ENCODE measurements at regions not wholly inside any gene's neighbourhood (a gene's known extent, or its start where the extent isn't known, plus 50 kb on each side); places are given as distances from the start of the nearest gene placed in this dataset.
A peak's percentile ranks its signal among the peaks of the same experiment; 100 is the strongest.

DNA sequence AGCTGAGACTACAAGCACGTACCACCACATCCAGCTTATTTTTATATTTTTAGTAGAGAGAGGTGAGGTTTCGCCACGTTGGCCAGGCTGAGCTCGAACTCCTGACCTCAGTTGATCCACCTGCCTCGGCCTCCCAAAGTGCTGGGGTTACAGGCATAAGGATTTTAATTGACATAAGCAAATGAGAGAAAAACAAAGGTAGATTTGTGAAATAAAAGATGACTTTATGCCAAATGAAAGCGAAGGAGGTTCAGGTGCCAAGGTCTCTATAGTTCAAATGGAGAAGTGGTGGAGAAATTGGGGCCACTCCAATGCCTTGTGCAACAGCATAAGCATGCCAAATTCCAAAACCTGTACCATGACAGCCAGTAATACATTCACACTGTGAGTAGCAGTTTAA lies 180.6 kb downstream of the MREG start:
- H3K4me1 ChIP-seq (ENCODE audit: low read depth): peaks cover 3% of the 10 kb centered on the region
- no peaks in the 10 kb centered on the region for H3K27me3 ChIP-seq
- no peaks in the 10 kb centered on the region for H3K36me3 ChIP-seq
- DNase-seq (ENCODE audit: low read depth in 1 of 2, low spot score in 1 of 2): peak in 1 of 2 donors; percentile 68
- H3K9me3 ChIP-seq (ENCODE audit: low read depth): no peaks in the 10 kb centered on the region
- H3K4me3 ChIP-seq: no peak overlapping the region
- TF ChIP-seq CTCF (IDR thresholded peaks at IDR 0.05; ENCODE audit: low read depth, low read length): no peak
- no peak overlapping the region for H3K27ac ChIP-seq

- no peaks in the 10 kb centered on the region for H3K36me3 ChIP-seq
- H3K27ac ChIP-seq: no peak overlapping the region
- H3K4me1 ChIP-seq (ENCODE audit: low read depth): peaks cover 13% of the 10 kb centered on the region
- TF ChIP-seq CTCF (IDR thresholded peaks at IDR 0.05; ENCODE audit: low read depth, low read length): no peak
- H3K27me3 ChIP-seq: no peaks in the 10 kb centered on the region
- H3K9me3 ChIP-seq (ENCODE audit: low read depth): no peaks in the 10 kb centered on the region
- peak in 1 of 2 donors; percentile 95 for DNase-seq (ENCODE audit: low read depth in 1 of 2, low spot score in 1 of 2)
- H3K4me3 ChIP-seq: no peak overlapping the region
Observed at GRCh38 chr2:215831296-215831913, 181.9 kb downstream of the MREG start.

DNA sequence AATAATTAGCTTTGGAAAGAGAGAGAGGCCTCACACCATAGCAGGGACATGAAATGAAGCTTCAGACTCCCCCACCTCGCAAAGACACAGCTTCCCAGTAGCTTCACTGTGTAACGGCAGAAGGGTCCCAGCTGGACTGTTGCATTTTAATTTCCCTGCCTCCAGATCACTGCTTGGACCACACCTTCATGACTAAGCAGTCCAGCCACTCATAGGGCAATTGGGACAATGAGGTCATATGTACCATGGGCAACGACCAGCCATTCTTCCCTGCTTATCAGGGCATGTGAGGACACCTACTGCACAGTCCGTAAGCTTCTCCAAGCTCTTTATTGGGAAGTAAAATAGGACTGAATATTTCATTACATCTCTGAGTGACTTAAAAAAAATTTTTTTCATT lies 183.0 kb downstream of the MREG start:
- H3K36me3 ChIP-seq: no peaks in the 10 kb centered on the region
- H3K9me3 ChIP-seq (ENCODE audit: low read depth): no peaks in the 10 kb centered on the region
- no peak overlapping the region for H3K27ac ChIP-seq
- DNase-seq (ENCODE audit: low read depth in 1 of 2, low spot score in 1 of 2): peak in 1 of 2 donors; percentile 85
- H3K27me3 ChIP-seq: no peaks in the 10 kb centered on the region
- H3K4me3 ChIP-seq: no peak overlapping the region
- no peak for TF ChIP-seq CTCF (IDR thresholded peaks at IDR 0.05; ENCODE audit: low read depth, low read length)
- peaks cover 22% of the 10 kb centered on the region for H3K4me1 ChIP-seq (ENCODE audit: low read depth)

DNA sequence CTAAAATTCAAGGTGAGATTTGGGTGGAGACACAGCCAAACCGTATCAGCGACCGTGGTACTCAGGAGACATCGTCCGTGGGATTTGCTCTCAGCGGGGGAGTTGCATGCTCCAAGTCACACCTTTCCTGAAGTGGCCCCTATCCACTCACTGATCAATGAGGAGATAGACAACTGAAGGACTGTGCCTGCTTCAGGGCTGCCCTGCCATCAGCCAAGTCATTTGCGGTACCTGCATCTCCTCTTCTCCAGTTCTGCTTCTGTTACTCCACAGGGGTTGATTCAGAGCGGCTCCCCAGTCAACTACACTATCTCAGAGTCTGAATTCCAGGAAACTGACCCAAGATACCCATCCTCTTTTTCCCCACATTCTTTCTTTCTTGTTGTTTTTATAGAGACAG lies 184.1 kb downstream of the MREG start:
- H3K9me3 ChIP-seq (ENCODE audit: low read depth): no peaks in the 10 kb centered on the region
- no peaks in the 10 kb centered on the region for H3K36me3 ChIP-seq
- H3K4me1 ChIP-seq (ENCODE audit: low read depth): peaks cover 22% of the 10 kb centered on the region
- no peak overlapping the region for H3K27ac ChIP-seq
- TF ChIP-seq CTCF (IDR thresholded peaks at IDR 0.05; ENCODE audit: low read depth, low read length): no peak
- no peaks in the 10 kb centered on the region for H3K27me3 ChIP-seq
- DNase-seq (ENCODE audit: low read depth in 1 of 2, low spot score in 1 of 2): no peak
- H3K4me3 ChIP-seq: no peak overlapping the region

- Histone ChIP-seq H3K36me3 (no peaks in the 10 kb centered on the region), H3K4me1 (ENCODE audit: low read depth) (peaks cover 21% of the 10 kb centered on the region), H3K27ac (no peak overlapping the region), H3K27me3 (no peaks in the 10 kb centered on the region), H3K9me3 (ENCODE audit: low read depth) (no peaks in the 10 kb centered on the region), H3K4me3 (no peak overlapping the region)
- peak; percentile 66 to 88 for DNase-seq (ENCODE audit: low read depth in 1 of 2, low spot score in 1 of 2)
- peak; percentile 74 for TF ChIP-seq CTCF (IDR thresholded peaks at IDR 0.05; ENCODE audit: low read depth, low read length)
Observed at GRCh38 chr2:215828528-215829184, 184.7 kb downstream of the MREG start.
